ENCODE measurements at regions not wholly inside any gene's neighbourhood (a gene's known extent, or its start where the extent isn't known, plus 50 kb on each side); places are given as distances from the start of the nearest gene placed in this dataset.

- TF ChIP-seq CTCF (IDR thresholded peaks at IDR 0.05): no peak
- no peak for TF ChIP-seq POLR2AphosphoS5 (IDR thresholded peaks at IDR 0.05)
- TF ChIP-seq POLR2A (IDR thresholded peaks at IDR 0.05): no peak
Measured at GRCh38 chr7:17071866-17072265, 190.1 kb upstream of the AGR3 start.

All from breast epithelium (tissue), 3 donors.